PC-3 (cell line): ENCODE measurements at regions not wholly inside any gene's neighbourhood (a gene's known extent, or its start where the extent isn't known, plus 50 kb on each side); places are given as distances from the start of the nearest gene placed in this dataset.

Experiments used
- ATAC-seq: fragments of 200-7000 bp; cut with Tn5 transposase; 2 replicates; pipeline ENCODE4 v1.9.1; 2020; ENCODE audit warnings: mild to moderate bottlenecking, moderate library complexity
- BruUV-seq: library from RNA; stranded (reverse); fragments of 400-500 nt; replicated peaks from 2 replicates; lab custom pipeline; 2021; lab: Mats Ljungman, UMichigan
- CTCF ChIA-PET: fragments of 300-600 bp; sonication (Branson Sonifier 250); formaldehyde crosslinking; loops from one replicate; lab custom pipeline; 2022; ENCODE audit warnings: antibody characterized with exemption; lab: Charles Lee
- POLR2A ChIA-PET: fragments of 300-600 bp; sonication (Branson Sonifier 250); formaldehyde crosslinking; loops from one replicate; lab custom pipeline; 2022; ENCODE audit warnings: antibody characterized with exemption; ENCODE audit not compliant: unreplicated experiment; lab: Charles Lee
- DNase-seq: peaks from one replicate; pipeline ENCODE4 v3.0.0-alpha.2; 2015
- H2AFZ ChIP-seq: fragments of 300-600 bp; sonication (generic); 2 replicates; pipeline ENCODE4 v1.6.0; 2016; ENCODE audit warnings: antibody characterized with exemption, low read length
- H3F3A ChIP-seq: fragments of 300-600 bp; sonication (generic); one replicate; pipeline ENCODE4 v1.6.0; 2017; ENCODE audit warnings: antibody characterized with exemption, low read length, control low read depth, mild to moderate bottlenecking; ENCODE audit not compliant: unreplicated experiment
- H3K27ac ChIP-seq: fragments of 300-600 bp; sonication (generic); 2 replicates; pipeline ENCODE4 v1.5.1; 2016; ENCODE audit warnings: mild to moderate bottlenecking, low read length
- H3K27me3 ChIP-seq: fragments of 300-600 bp; sonication (generic); 2 replicates; pipeline ENCODE4 v1.6.1; 2016; ENCODE audit warnings: low read length, mixed read lengths
- H3K36me3 ChIP-seq: fragments of 300-600 bp; sonication (generic); 2 replicates; pipeline ENCODE4 v1.6.1; 2016; ENCODE audit warnings: low read depth, mixed run types, low read length, mixed read lengths
- H3K4me1 ChIP-seq: fragments of 300-600 bp; sonication (generic); 2 replicates; pipeline ENCODE4 v1.5.1; 2016; ENCODE audit warnings: low read length; ENCODE audit not compliant: insufficient read depth
- H3K4me2 ChIP-seq: fragments of 300-600 bp; sonication (generic); 2 replicates; pipeline ENCODE4 v1.6.0; 2016; ENCODE audit warnings: low read length
- H3K4me3 ChIP-seq: fragments of 300-600 bp; sonication (generic); 2 replicates; pipeline ENCODE4 v1.5.1; 2016; ENCODE audit warnings: mild to moderate bottlenecking, low read length, mixed read lengths
- H3K79me2 ChIP-seq: fragments of 300-600 bp; sonication (generic); 2 replicates; pipeline ENCODE4 v1.6.1; 2017; ENCODE audit warnings: low read length, mixed read lengths
- H3K9ac ChIP-seq: fragments of 300-600 bp; sonication (generic); 2 replicates; pipeline ENCODE4 v1.6.0; 2016; ENCODE audit warnings: mild to moderate bottlenecking, low read length
- H3K9me2 ChIP-seq: fragments of 300-600 bp; sonication (generic); replicated peaks from 2 replicates; pipeline ENCODE4 v1.6.1; 2016; ENCODE audit warnings: mixed run types, low read length, mixed read lengths
- H3K9me3 ChIP-seq: fragments of 300-600 bp; sonication (generic); 2 replicates; pipeline ENCODE4 v1.6.1; 2016; ENCODE audit warnings: low read length, mixed read lengths
- H4K20me1 ChIP-seq: fragments of 300-600 bp; sonication (generic); 2 replicates; pipeline ENCODE4 v1.6.1; 2016; ENCODE audit warnings: low read length, mixed read lengths
- EZH2 ChIP-seq: fragments of 300-600 bp; sonication (generic); IDR thresholded peaks from one replicate; pipeline ENCODE4 v1.6.1; 2017; ENCODE audit warnings: antibody characterized with exemption, mild to moderate bottlenecking, low read length; ENCODE audit not compliant: unreplicated experiment
- EZH2phosphoT487 ChIP-seq: fragments of 300-600 bp; sonication (generic); IDR thresholded peaks from 2 replicates; pipeline ENCODE4 v1.6.1; 2018; ENCODE audit warnings: mild to moderate bottlenecking, antibody characterized with exemption, low read length, borderline replicate concordance
- intact Hi-C: fragments of 100-400 bp; cut with micrococcal nuclease; formaldehyde crosslinking; loops from 2 replicates; pipeline ENCODE4 v1.9.0; 2023
- TF ChIP-seq, protein P1 (sequence below): fragments of 300-600 bp; sonication (generic); conservative IDR thresholded peaks from 2 replicates; pipeline ENCODE4 v1.5.1; 2017; ENCODE audit warnings: antibody characterized with exemption, low read depth, mild to moderate bottlenecking, low read length

DNA sequence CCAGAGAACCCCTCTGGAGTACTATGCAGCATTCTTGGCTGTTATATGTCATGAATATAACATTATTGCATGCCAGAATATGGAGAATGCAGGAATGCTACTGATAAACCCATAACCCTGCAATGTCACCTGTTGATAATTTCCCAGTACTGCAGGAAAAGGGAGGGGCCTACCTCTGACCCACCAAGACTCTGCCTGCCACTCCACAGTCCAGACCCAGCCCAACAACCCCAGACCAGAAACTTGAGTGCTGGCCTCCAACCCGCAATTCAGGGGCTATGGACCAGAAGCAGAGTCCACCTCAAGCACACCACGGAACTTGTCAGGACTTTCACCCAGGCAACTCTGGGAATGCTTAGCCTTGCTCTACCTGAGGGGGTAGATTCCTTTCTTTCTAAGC lies 92.9 kb upstream of the WDR44 start:
- no peaks in the 10 kb centered on the region for H4K20me1 ChIP-seq
- no peaks in the 10 kb centered on the region for H3K27me3 ChIP-seq
- H3K9me3 ChIP-seq = no peaks in the 10 kb centered on the region
- no peak overlapping the region for H3K9ac ChIP-seq
- DNase-seq = no peak
- TF ChIP-seq, protein P1, sequence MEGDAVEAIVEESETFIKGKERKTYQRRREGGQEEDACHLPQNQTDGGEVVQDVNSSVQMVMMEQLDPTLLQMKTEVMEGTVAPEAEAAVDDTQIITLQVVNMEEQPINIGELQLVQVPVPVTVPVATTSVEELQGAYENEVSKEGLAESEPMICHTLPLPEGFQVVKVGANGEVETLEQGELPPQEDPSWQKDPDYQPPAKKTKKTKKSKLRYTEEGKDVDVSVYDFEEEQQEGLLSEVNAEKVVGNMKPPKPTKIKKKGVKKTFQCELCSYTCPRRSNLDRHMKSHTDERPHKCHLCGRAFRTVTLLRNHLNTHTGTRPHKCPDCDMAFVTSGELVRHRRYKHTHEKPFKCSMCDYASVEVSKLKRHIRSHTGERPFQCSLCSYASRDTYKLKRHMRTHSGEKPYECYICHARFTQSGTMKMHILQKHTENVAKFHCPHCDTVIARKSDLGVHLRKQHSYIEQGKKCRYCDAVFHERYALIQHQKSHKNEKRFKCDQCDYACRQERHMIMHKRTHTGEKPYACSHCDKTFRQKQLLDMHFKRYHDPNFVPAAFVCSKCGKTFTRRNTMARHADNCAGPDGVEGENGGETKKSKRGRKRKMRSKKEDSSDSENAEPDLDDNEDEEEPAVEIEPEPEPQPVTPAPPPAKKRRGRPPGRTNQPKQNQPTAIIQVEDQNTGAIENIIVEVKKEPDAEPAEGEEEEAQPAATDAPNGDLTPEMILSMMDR = no peak
- TF ChIP-seq EZH2 = no peak
- no peak for TF ChIP-seq EZH2phosphoT487
- POLR2A ChIA-PET = no interaction called here
- no peaks in the 10 kb centered on the region for H3K79me2 ChIP-seq
- no peak overlapping the region for H3K27ac ChIP-seq
- no peaks in the 10 kb centered on the region for H3K36me3 ChIP-seq
- no peak overlapping the region for H2AFZ ChIP-seq
- BruUV-seq = no TSS peak
- H3K4me1 ChIP-seq = no peaks in the 10 kb centered on the region
- H3K4me2 ChIP-seq = no peak overlapping the region
- intact Hi-C loops = no loop called here
- CTCF ChIA-PET = no interaction called here
- H3K4me3 ChIP-seq = no peak overlapping the region
- ATAC-seq = no peak
- H3K9me2 ChIP-seq = no peaks in the 10 kb centered on the region
- no peaks in the 10 kb centered on the region for H3F3A ChIP-seq

DNA sequence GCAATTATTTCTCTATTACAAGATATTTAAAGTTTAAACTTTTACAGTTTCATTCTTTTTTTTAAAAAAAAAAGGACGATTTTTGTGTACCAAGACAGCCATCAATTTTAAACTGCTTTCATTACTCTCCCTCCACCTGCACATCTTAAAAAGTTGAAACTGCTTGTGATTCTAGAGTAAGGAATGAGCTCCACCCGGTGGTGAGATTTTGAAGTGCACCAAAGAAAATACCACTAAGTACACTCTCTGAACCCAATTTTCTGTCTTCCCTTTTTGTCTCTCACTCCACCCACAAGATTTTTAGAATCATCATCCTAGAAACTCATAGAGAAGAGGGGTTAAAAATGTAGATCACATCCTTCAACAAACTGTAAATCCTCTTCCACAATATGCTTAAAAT lies 91.3 kb upstream of the WDR44 start:
- no TSS peak for BruUV-seq
- H2AFZ ChIP-seq = no peak overlapping the region
- POLR2A ChIA-PET = no interaction called here
- H3F3A ChIP-seq = no peaks in the 10 kb centered on the region
- H4K20me1 ChIP-seq = no peaks in the 10 kb centered on the region
- H3K27me3 ChIP-seq = no peaks in the 10 kb centered on the region
- no peaks in the 10 kb centered on the region for H3K79me2 ChIP-seq
- H3K4me3 ChIP-seq = no peak overlapping the region
- peak; percentile 76 for DNase-seq
- no peak overlapping the region for H3K27ac ChIP-seq
- CTCF ChIA-PET = interaction anchor here (0.6 to 1.0 kb wide), 3 partner anchors 18 to 1763 kb away, joined by 3 to 4 read pairs (median 3); no protein-coding TSS in a partner anchor
- no peak overlapping the region for H3K4me2 ChIP-seq
- H3K9me2 ChIP-seq = no peaks in the 10 kb centered on the region
- TF ChIP-seq, protein P1 = peak; percentile 69
- no peak for TF ChIP-seq EZH2phosphoT487
- no peaks in the 10 kb centered on the region for H3K9me3 ChIP-seq
- H3K4me1 ChIP-seq = no peaks in the 10 kb centered on the region
- intact Hi-C loops = loop anchor here (1.0 kb wide), 1 partner anchor 257 kb away; no protein-coding TSS in a partner anchor
- H3K36me3 ChIP-seq = no peaks in the 10 kb centered on the region
- peak; percentile 45; the same call in 1 of the 2 replicates for ATAC-seq
- H3K9ac ChIP-seq = no peak overlapping the region

DNA sequence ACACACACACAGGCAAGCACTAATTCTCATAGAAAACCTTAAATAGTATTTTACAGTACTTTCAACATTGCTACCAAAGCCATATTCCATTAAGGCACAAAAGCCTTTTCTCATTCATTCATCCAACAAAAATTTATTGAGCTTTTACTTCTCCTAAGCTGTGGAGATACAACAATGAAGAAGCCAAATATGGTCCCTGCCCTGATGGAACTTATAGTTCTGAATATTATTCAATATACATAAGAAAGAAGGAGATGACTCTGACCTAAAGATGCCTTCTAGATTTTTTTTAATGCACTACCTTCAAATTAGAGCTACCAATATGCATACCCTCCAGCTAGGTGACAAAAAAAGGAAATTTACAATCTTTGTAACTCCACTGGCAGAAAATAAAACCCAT lies 90.0 kb upstream of the WDR44 start:
- H3K9me3 ChIP-seq = no peaks in the 10 kb centered on the region
- BruUV-seq = no TSS peak
- no peak overlapping the region for H3K9ac ChIP-seq
- H3K27ac ChIP-seq = no peak overlapping the region
- no peaks in the 10 kb centered on the region for H3K79me2 ChIP-seq
- no peak overlapping the region for H3K4me2 ChIP-seq
- H3K4me3 ChIP-seq = no peak overlapping the region
- ChIA-PET CTCF (interaction anchor here (0.6 to 1.2 kb wide), 2 partner anchors 259 to 512 kb away, joined by 3 read pairs; no protein-coding TSS in a partner anchor), POLR2A (no interaction called here)
- no peaks in the 10 kb centered on the region for H3K36me3 ChIP-seq
- no peaks in the 10 kb centered on the region for H4K20me1 ChIP-seq
- no peaks in the 10 kb centered on the region for H3K4me1 ChIP-seq
- TF ChIP-seq, protein P1 = no peak
- TF ChIP-seq EZH2 (no peak), EZH2phosphoT487 (no peak)
- no peaks in the 10 kb centered on the region for H3K9me2 ChIP-seq
- H3F3A ChIP-seq = no peaks in the 10 kb centered on the region
- intact Hi-C loops = no loop called here
- ATAC-seq (no peak), DNase-seq (no peak)
- H3K27me3 ChIP-seq = no peaks in the 10 kb centered on the region
- H2AFZ ChIP-seq = no peak overlapping the region
